Esophagus (tissue), 2 donors: ENCODE measurements at regions not wholly inside any gene's neighbourhood (a gene's known extent, or its start where the extent isn't known, plus 50 kb on each side); places are given as distances from the start of the nearest gene placed in this dataset.
"Not testable (repeated sequence)": the region's sequence is repeated elsewhere in the genome, so short reads cannot be mapped to it uniquely, and the experiment has no call there.

Experiments
- H3K27ac ChIP-seq, 2 donors: one replicate each; pipeline ENCODE4 v1.5.1; 2013; ENCODE audit warnings: low read depth in 2 of 2, mild to moderate bottlenecking in 2 of 2, inconsistent platforms in 1 of 2, low read length in 1 of 2, moderate library complexity in 1 of 2
- H3K27me3 ChIP-seq, 2 donors: one replicate each; pipeline ENCODE4 v1.6.1; 2013; ENCODE audit warnings: low read length in 2 of 2, control low read depth in 1 of 2, mild to moderate bottlenecking in 1 of 2; ENCODE audit not compliant: insufficient read depth in 2 of 2, control insufficient read depth in 1 of 2
- H3K36me3 ChIP-seq, 2 donors: one replicate each; pipeline ENCODE4 v1.6.1; 2013; ENCODE audit warnings: low read length in 1 of 2; ENCODE audit not compliant: control insufficient read depth in 2 of 2, insufficient read depth in 2 of 2
- H3K4me1 ChIP-seq, 2 donors: one replicate each; pipeline ENCODE4 v1.6.1; 2013; ENCODE audit warnings: low read length in 1 of 2; ENCODE audit not compliant: control insufficient read depth in 2 of 2, insufficient read depth in 2 of 2
- H3K4me3 ChIP-seq, 2 donors: one replicate each; pipeline ENCODE4 v1.5.1; 2013; ENCODE audit warnings: low read length in 2 of 2, mild to moderate bottlenecking in 2 of 2, low read depth in 1 of 2, moderate library complexity in 1 of 2
- H3K9me3 ChIP-seq, 2 donors: one replicate each; pipeline ENCODE4 v1.6.1; 2013; ENCODE audit warnings: mild to moderate bottlenecking in 2 of 2, low read depth in 1 of 2, low read length in 1 of 2, moderate library complexity in 1 of 2; ENCODE audit not compliant: control insufficient read depth in 2 of 2, insufficient read depth in 1 of 2
- WGBS, 2 donors: extraction: QIAGEN DNeasy Blood & Tissue Kit; methylation state at CpG; one replicate each; pipeline ENCODE4 v1.1.7; 2013; 5-methylcytosine and 5-hydroxymethylcytosine counted together
- donor health status: healthy with polysubstance abuse.
- donor health status: Bipolar disorder and iron deficiency.

DNA sequence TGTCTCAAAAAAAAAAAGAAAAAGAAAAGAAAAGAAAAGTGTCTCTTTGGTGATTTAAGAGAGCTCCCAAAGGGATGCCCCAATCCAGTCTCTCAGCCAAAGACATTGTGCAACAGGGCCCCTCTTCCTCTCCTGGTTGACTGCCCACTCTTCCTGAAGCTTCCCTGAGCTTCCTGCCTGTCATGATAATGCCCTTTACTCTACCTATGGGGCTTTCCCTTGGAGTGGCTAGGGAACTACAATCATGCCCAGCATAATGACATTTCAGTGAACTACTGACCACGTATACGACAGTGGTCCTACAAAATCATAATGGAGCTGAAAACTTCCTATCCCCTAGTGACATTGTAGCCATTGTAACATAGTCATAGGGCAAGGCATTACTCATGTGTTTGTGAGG lies 118.0 kb downstream of the RASSF10 start:
- H3K4me3 ChIP-seq: no peak overlapping the region
- H3K27ac ChIP-seq: no peak overlapping the region
- H3K9me3 ChIP-seq: no peaks in the 10 kb centered on the region
- 89 to 92% methylated on average over 2 of the region's 2 CpGs for WGBS, 2 donors
- H3K36me3 ChIP-seq: no peaks in the 10 kb centered on the region
- H3K27me3 ChIP-seq: no peaks in the 10 kb centered on the region
- H3K4me1 ChIP-seq: no peaks in the 10 kb centered on the region

DNA sequence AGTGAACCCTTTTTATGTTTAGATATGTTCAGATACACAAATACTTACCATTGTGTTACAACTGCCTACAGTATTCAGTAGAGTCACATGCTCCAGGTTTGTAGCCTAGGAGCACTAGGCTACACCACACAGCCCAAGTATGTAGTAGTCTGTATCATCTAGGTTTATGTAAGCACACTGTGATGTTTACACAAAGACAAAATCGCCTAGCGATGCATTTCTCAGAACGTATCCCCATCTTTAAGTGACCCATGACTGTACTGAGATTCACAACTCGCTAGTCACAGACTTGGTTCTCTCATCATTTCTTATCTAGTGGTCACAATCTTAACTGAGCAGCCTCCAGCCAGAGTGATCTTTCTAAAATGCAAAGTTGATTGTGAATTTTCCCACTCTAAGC lies 119.2 kb downstream of the RASSF10 start:
- Histone ChIP-seq H3K4me1 (no peaks in the 10 kb centered on the region), H3K36me3 (no peaks in the 10 kb centered on the region), H3K9me3 (no peaks in the 10 kb centered on the region), H3K27me3 (no peaks in the 10 kb centered on the region), H3K4me3 (no peak overlapping the region), H3K27ac (no peak overlapping the region)
- WGBS, 2 donors: 86% methylated on average over 4 of the region's 4 CpGs

DNA sequence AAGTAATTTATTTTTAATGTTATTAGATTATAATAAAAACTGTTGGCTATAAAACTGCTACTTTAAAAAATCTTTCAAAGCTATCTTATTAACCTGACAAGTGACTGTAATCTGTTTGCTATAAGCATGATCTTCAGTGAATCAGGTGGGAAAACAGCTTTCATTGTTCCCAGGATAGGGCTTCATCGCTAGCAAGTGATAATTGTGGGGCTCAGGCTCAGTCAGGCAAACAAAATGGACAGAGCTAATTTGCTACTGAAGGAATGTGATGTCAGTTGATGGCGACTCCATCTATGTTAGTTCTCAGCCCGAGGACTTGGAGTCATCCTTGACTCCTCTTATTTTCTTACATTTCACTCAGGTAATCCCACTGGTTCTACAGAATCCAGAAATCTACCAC lies 125.0 kb downstream of the RASSF10 start:
- Histone ChIP-seq H3K27ac (no peak overlapping the region), H3K4me1 (no peaks in the 10 kb centered on the region), H3K4me3 (no peak overlapping the region), H3K9me3 (no peaks in the 10 kb centered on the region), H3K27me3 (no peaks in the 10 kb centered on the region), H3K36me3 (no peaks in the 10 kb centered on the region)
- WGBS, 2 donors: 85 to 86% methylated on average over 3 of the region's 3 CpGs

- Histone ChIP-seq H3K4me3 (no peak overlapping the region), H3K36me3 (no peaks in the 10 kb centered on the region), H3K27me3 (no peaks in the 10 kb centered on the region), H3K4me1 (no peaks in the 10 kb centered on the region), H3K27ac (no peak overlapping the region), H3K9me3 (no peaks in the 10 kb centered on the region)
- WGBS, 2 donors: 85 to 91% methylated on average over 2 of the region's 2 CpGs
Observed at GRCh38 chr11:13134886-13135285, 125.8 kb downstream of the RASSF10 start.

- no peaks in the 10 kb centered on the region for H3K4me1 ChIP-seq
- no peaks in the 10 kb centered on the region for H3K27me3 ChIP-seq
- WGBS, 2 donors: 58 to 66% methylated on average over 3 of the region's 3 CpGs
- no peak overlapping the region for H3K4me3 ChIP-seq
- no peak overlapping the region for H3K27ac ChIP-seq
- no peaks in the 10 kb centered on the region for H3K9me3 ChIP-seq
- no peaks in the 10 kb centered on the region for H3K36me3 ChIP-seq
Observed at GRCh38 chr11:13135385-13136271, 126.5 kb downstream of the RASSF10 start.

DNA sequence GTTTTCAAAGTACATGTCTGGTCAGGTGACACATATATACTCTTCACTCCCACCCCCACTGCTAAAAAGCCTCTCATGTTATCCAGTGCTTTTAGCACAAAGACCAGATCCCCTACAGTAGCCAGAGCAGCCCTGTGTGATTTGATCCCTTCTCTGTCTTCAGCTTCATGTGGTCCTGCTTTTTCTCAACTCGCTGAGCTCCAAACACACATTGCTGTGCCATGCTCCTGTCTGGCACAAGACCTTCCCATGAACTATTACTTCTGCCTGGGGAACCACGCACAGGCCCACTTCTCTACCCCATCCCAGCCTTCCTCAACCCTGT lies 127.1 kb downstream of the RASSF10 start:
- H3K9me3 ChIP-seq: no peaks in the 10 kb centered on the region
- no peaks in the 10 kb centered on the region for H3K36me3 ChIP-seq
- no peak overlapping the region for H3K27ac ChIP-seq
- H3K4me1 ChIP-seq: peaks cover 2 to 6% of the 10 kb centered on the region in 2 donors
- no peaks in the 10 kb centered on the region for H3K27me3 ChIP-seq
- 91 to 94% methylated on average over 2 of the region's 2 CpGs for WGBS, 2 donors
- no peak overlapping the region for H3K4me3 ChIP-seq

- Histone ChIP-seq H3K4me3 (no peak overlapping the region), H3K4me1 (peaks cover 2 to 7% of the 10 kb centered on the region in 2 donors), H3K27ac (no peak overlapping the region), H3K27me3 (no peaks in the 10 kb centered on the region), H3K36me3 (no peaks in the 10 kb centered on the region), H3K9me3 (no peaks in the 10 kb centered on the region)
- 78 to 85% methylated on average over 1 of the region's 1 CpG for WGBS, 2 donors
Observed at GRCh38 chr11:13137844-13138301, 128.8 kb downstream of the RASSF10 start.

- not testable (repeated sequence) for H3K27ac ChIP-seq, H3K9me3 ChIP-seq, H3K36me3 ChIP-seq, H3K27me3 ChIP-seq, H3K4me3 ChIP-seq
- H3K4me1 ChIP-seq: peaks cover 2 to 11% of the 10 kb centered on the region in 2 donors
- WGBS, 2 donors: 94% methylated on average over 1 of the region's 1 CpG
Observed at GRCh38 chr11:13139085-13139484, 130.0 kb downstream of the RASSF10 start.

DNA sequence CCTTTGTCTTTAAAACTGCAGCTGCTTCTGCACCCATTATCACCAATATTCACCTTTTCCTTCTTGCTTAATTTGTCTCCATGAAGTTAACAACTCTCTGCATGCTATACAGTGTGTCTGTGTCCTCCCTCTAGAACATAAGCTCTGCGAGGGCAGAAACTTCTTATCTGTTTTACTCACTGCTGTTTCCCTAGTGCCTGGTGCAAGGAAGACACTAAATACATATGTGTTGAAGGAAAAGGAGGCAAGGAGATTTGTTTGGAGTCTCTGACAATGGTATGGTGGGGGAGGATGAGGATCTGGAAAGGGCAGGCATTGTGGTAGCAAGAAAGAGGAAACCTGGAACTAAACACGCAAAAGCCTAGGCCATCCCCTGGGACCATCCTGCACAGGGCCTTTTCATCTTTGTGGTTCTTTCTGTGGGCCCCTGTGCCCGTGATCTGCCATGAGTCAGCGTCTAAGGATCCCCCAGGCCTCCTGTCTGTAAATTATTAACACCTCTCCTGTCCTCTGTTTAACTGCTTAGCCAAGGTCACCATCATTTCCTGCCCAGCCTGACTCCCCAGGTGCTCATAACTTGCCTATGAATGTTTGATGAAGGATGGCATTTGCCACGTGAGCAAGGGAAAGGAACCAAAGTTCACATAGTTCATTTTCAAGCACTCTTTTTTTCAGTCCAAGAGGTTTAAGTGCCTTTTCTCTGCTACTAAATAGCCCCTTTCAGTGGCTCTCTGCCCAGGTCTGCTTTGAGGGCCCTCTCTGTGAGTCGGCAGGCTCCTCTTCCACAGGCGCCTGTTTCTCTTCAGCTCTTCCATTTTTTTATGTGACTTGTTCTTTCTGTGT lies 131.1 kb downstream of the RASSF10 start:
- Histone ChIP-seq H3K9me3 (no peaks in the 10 kb centered on the region), H3K4me3 (no peak overlapping the region), H3K27ac (no peak overlapping the region), H3K27me3 (no peaks in the 10 kb centered on the region), H3K36me3 (no peaks in the 10 kb centered on the region), H3K4me1 (peaks cover 2 to 11% of the 10 kb centered on the region in 2 donors)
- WGBS, 2 donors: 44 to 59% methylated on average over 7 of the region's 7 CpGs
